Stromal cell of bone marrow (primary cell): ENCODE measurements at regions not wholly inside any gene's neighbourhood (a gene's known extent, or its start where the extent isn't known, plus 50 kb on each side); places are given as distances from the start of the nearest gene placed in this dataset.
"Not testable (repeated sequence)": the region's sequence is repeated elsewhere in the genome, so short reads cannot be mapped to it uniquely, and the experiment has no call there.

Experiments
- DNase-seq: peaks from one replicate; pipeline ENCODE4 v3.0.0-alpha.2; 2012; ENCODE audit warnings: low read depth

- no peak for DNase-seq
Observed at GRCh38 chr7:16266877-16267276, 154.5 kb downstream of the CRPPA start.

- not testable (repeated sequence) for DNase-seq
Observed at GRCh38 chr7:16266470-16266869, 154.9 kb downstream of the CRPPA start.

- DNase-seq: no peak
Observed at GRCh38 chr7:16265863-16266458, 155.4 kb downstream of the CRPPA start.

GRCh38 chr7:16264823-16265804, 156.2 kb downstream of the CRPPA start:
- no peak for DNase-seq

- DNase-seq: no peak
Observed at GRCh38 chr7:16264036-16264819, 157.1 kb downstream of the CRPPA start.

- not testable (repeated sequence) for DNase-seq
Observed at GRCh38 chr7:16263377-16263776, 158.0 kb downstream of the CRPPA start.

- DNase-seq: no peak
Observed at GRCh38 chr7:16261654-16262053, 159.7 kb downstream of the CRPPA start.

- DNase-seq: no peak
Observed at GRCh38 chr7:16261100-16261499, 160.2 kb downstream of the CRPPA start.

GRCh38 chr7:16260236-16260728, 161.1 kb downstream of the CRPPA start:
- DNase-seq: no peak

GRCh38 chr7:16256419-16256818, 164.9 kb downstream of the CRPPA start:
- DNase-seq: not testable (repeated sequence)

GRCh38 chr7:16255952-16256351, 165.4 kb downstream of the CRPPA start:
- DNase-seq: not testable (repeated sequence)

- DNase-seq: not testable (repeated sequence)
Observed at GRCh38 chr7:16250655-16251054, 170.7 kb downstream of the CRPPA start.

GRCh38 chr7:16249204-16249603, 172.1 kb downstream of the CRPPA start:
- DNase-seq: not testable (repeated sequence)

GRCh38 chr7:16248556-16248955, 172.8 kb downstream of the CRPPA start:
- DNase-seq: not testable (repeated sequence)

GRCh38 chr7:16244469-16244868, 176.9 kb downstream of the CRPPA start:
- no peak for DNase-seq

- DNase-seq: no peak
Observed at GRCh38 chr7:16242920-16243319, 178.4 kb downstream of the CRPPA start.

GRCh38 chr7:16241017-16241416, 180.3 kb downstream of the CRPPA start:
- DNase-seq: no peak

- DNase-seq: no peak
Observed at GRCh38 chr7:16236381-16236780, 185.0 kb downstream of the CRPPA start.

- DNase-seq: no peak
Observed at GRCh38 chr7:16235147-16236114, 185.9 kb downstream of the CRPPA start.

- DNase-seq: no peak
Observed at GRCh38 chr7:16234493-16235146, 186.7 kb downstream of the CRPPA start.
